Neural crest cell (in vitro differentiated cells): ENCODE measurements at regions not wholly inside any gene's neighbourhood (a gene's known extent, or its start where the extent isn't known, plus 50 kb on each side); places are given as distances from the start of the nearest gene placed in this dataset.
A peak's percentile ranks its signal among the peaks of the same experiment; 100 is the strongest.

ENCODE experiments used
- DNase-seq: peaks from one replicate; pipeline ENCODE4 v3.0.0; 2021; ENCODE audit warnings: low read depth, mixed read lengths, low spot score
- H3K27ac Mint-ChIP-seq: one replicate; pipeline ENCODE4 v1.8.0; 2021; ENCODE audit warnings: mild to moderate bottlenecking, mixed read lengths; ENCODE audit not compliant: unreplicated experiment
- H3K27me3 Mint-ChIP-seq: 2 replicates; pipeline ENCODE4 v1.8.0; 2021; ENCODE audit warnings: low read depth, mild to moderate bottlenecking, mixed read lengths
- H3K36me3 Mint-ChIP-seq: 2 replicates; pipeline ENCODE4 v1.8.0; 2021; ENCODE audit warnings: low read depth, mild to moderate bottlenecking, mixed read lengths
- H3K4me1 Mint-ChIP-seq: 2 replicates; pipeline ENCODE4 v1.8.0; 2021; ENCODE audit warnings: mixed read lengths
- H3K4me3 Mint-ChIP-seq: one replicate; pipeline ENCODE4 v1.8.0; 2021; ENCODE audit warnings: mild to moderate bottlenecking, mixed read lengths
- H3K9me3 Mint-ChIP-seq: 2 replicates; pipeline ENCODE4 v1.8.0; 2021; ENCODE audit warnings: mixed read lengths
- CTCF ChIP-seq: fragments of 200-600 bp; sonication (generic); conservative IDR thresholded peaks from 2 replicates; pipeline ENCODE4 v1.5.0; 2021; ENCODE audit warnings: antibody characterized with exemption, mild to moderate bottlenecking

GRCh38 chr19:31541396-31541795 lies 192.2 kb upstream of the TSHZ3 start:
- no peak overlapping the region for H3K4me3 Mint-ChIP-seq
- peaks cover 50% of the 10 kb centered on the region for H3K27me3 Mint-ChIP-seq
- no peaks in the 10 kb centered on the region for H3K4me1 Mint-ChIP-seq
- no peaks in the 10 kb centered on the region for H3K36me3 Mint-ChIP-seq
- no peak overlapping the region for H3K27ac Mint-ChIP-seq
- TF ChIP-seq CTCF: no peak
- H3K9me3 Mint-ChIP-seq: peaks cover 6% of the 10 kb centered on the region
- no peak for DNase-seq

- no peaks in the 10 kb centered on the region for H3K4me1 Mint-ChIP-seq
- TF ChIP-seq CTCF: no peak
- DNase-seq: no peak
- no peaks in the 10 kb centered on the region for H3K36me3 Mint-ChIP-seq
- H3K9me3 Mint-ChIP-seq: no peaks in the 10 kb centered on the region
- H3K27me3 Mint-ChIP-seq: peaks cover 53% of the 10 kb centered on the region
- H3K27ac Mint-ChIP-seq: no peak overlapping the region
- H3K4me3 Mint-ChIP-seq: no peak overlapping the region
Measured at GRCh38 chr19:31543456-31543855, 194.2 kb upstream of the TSHZ3 start.

GRCh38 chr19:31545777-31546176 lies 196.5 kb upstream of the TSHZ3 start:
- Mint-ChIP-seq H3K27me3 (peaks cover 55% of the 10 kb centered on the region), H3K27ac (no peak overlapping the region), H3K4me3 (no peak overlapping the region), H3K4me1 (no peaks in the 10 kb centered on the region), H3K36me3 (no peaks in the 10 kb centered on the region), H3K9me3 (no peaks in the 10 kb centered on the region)
- no peak for DNase-seq
- TF ChIP-seq CTCF: no peak

GRCh38 chr19:31546205-31546960 lies 197.1 kb upstream of the TSHZ3 start:
- Mint-ChIP-seq H3K27ac (peak overlapping the region; percentile 40), H3K36me3 (no peaks in the 10 kb centered on the region), H3K9me3 (no peaks in the 10 kb centered on the region), H3K4me1 (no peaks in the 10 kb centered on the region), H3K4me3 (no peak overlapping the region), H3K27me3 (peaks cover 50% of the 10 kb centered on the region)
- DNase-seq: no peak
- TF ChIP-seq CTCF: no peak

GRCh38 chr19:31548941-31549340 lies 199.7 kb upstream of the TSHZ3 start:
- Mint-ChIP-seq H3K36me3 (no peaks in the 10 kb centered on the region), H3K27ac (no peak overlapping the region), H3K27me3 (peaks cover 36% of the 10 kb centered on the region), H3K4me3 (no peak overlapping the region), H3K9me3 (no peaks in the 10 kb centered on the region), H3K4me1 (no peaks in the 10 kb centered on the region)
- TF ChIP-seq CTCF: peak; percentile 57
- no peak for DNase-seq
